Left renal cortex interstitium (tissue), 4 donors: ENCODE measurements at regions not wholly inside any gene's neighbourhood (a gene's known extent, or its start where the extent isn't known, plus 50 kb on each side); places are given as distances from the start of the nearest gene placed in this dataset.
A peak's percentile ranks its signal among the peaks of the same experiment; 100 is the strongest.
"Not testable (repeated sequence)": the region's sequence is repeated elsewhere in the genome, so short reads cannot be mapped to it uniquely, and the experiment has no call there.

ENCODE experiments used
- DNase-seq, 4 donors: peaks; one replicate each; pipeline ENCODE4 v3.0.0-alpha.2; 2013; ENCODE audit warnings: low read depth in 4 of 4, low spot score in 2 of 4, missing footprints in 1 of 4

DNA sequence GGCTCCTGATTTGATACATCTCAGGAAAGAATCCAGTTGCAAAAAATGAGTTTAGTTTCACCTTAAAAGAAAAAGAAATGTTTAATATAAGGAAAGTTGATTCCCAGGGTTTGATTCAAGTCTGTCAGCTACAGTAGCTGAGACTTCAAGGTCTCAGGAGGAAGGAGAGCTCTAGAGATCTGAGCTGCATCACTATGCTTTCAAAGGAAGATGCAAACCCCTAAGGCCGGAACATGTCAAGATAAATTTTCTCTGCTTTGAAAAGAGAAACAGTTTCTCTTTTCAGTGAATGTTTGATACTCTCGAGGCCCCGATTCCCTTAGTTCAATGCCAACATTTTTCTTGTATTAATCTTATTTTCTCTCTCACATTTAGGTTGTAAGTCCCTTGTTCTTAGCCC is 128.6 kb downstream of the RGPD3 start:
- DNase-seq = no peak

DNA sequence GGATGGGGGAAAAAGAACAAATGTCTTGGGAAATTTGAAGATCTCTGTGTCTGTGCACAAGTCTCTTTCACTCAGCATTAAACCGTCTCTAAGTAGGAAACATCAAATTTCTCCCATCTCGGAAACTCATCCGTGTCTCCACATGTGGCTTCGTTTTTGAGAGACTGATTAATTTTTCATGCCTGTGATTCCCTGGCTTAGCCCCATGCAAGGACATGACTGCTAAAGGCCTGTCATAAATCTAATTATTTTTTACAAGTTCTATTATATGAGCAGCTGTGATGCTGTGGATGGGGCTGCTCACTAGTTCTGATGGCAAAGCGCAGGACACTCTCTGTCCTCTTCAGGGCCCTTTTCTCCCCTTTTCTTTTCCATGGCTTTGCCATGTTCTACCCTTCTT is 129.1 kb downstream of the RGPD3 start:
- no peak for DNase-seq

DNA sequence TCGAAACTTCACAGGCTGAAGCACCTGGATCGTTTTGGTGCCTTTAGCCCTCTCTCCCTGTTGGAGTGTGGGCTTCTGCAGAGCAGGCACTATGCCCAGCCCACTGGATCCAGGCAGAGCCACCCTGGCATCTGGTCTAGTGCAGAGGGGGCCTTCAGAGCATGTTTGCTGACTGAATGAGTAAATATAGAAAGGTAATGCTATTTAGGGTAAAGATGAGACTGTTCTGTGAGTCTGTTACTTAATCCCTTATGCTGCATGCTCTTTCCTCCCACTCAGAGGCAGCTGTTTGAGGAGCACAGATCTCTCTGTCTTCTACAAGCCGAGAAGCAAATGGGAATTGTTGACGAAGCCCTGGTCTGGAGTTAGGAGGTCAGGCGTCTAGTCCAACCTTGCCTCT is 130.2 kb downstream of the RGPD3 start:
- DNase-seq = no peak

DNA sequence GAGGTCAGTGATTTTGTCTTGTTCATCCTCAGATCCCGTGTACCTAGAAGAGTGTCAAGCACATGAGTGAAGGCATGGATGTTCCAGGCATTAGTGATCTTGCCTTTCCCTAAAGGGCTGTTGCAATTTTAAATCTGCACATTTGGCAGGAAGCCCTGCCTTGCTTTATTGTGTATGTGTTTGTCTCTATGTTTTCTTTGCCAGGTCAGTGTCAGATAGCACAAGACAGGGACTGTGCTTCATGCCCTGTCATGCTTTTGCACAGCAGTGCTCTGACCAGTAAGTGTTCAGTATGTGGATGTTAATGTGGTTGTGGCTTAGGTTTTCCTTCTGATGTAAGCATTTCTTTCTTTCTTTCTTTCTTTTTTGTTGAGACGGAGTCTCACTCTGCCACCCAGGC is 131.5 kb downstream of the RGPD3 start:
- no peak for DNase-seq

DNA sequence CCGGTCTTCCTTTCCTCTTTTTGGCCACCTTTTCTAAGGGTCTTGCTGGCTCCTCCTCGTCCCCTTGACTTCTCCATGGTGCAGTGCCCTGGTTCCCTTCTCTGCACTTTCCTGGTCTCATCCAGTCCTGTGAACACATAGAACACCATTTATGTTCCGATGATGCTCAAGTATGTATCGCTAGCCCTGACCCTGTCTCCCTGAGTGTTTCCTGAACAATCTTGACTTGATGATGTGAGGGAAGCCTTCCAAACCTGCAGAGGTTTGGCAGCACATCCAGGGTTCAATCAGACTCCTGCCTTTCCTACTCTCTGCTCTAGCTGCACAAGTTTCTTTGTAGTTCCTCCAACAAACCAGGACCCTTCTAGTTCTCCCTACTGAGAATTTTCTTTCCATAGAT is 132.1 kb downstream of the RGPD3 start:
- no peak for DNase-seq

DNA sequence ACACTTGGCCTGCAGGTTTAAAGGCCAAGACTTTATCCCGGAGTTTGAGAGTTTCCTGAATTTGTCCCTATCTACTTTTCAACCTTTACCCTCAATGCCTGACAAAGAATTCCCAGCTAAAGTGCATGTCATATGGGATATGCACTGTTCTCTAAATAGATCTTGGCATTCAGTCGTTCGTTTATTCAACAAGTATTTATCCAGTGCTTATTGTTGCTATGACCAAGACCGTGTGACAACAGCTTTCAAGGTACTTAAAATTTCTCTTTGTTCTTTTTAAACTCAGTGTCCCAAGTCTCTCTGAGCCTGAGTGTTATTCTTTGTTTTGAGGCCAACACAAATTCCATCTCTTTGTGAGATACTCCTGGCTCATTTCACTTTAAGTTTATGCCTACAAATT is 133.4 kb downstream of the RGPD3 start:
- no peak for DNase-seq

DNA sequence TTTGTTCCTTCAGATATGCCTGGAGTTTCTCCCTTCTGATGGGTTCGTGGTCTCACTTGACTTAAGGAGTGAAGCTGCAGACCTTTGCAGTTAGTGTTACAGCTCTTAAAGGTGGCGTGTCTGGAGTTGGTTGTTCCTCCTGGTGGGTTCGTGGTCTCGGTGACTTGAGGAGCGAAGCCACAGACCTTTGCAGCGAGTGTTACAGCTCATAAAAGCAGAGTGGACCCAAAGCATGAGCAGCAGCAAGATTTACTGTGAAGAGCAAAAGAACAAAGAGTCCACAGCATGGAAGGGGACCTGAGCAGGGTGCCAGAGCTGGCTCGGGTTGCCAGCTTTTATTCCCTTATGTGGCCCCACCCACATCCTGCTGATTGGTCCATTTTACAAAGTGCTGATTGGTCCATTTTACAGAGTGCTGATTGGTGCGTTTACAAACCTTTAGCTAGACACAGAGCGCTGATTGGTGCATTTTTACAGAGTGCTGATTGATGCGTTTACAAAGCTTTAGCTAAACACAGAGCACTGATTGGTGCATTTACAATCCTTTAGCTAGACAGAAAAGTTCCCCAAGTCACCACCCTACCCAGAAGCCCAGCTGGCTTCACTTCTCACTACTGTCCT is 134.8 kb downstream of the RGPD3 start:
- DNase-seq = not testable (repeated sequence)

DNA sequence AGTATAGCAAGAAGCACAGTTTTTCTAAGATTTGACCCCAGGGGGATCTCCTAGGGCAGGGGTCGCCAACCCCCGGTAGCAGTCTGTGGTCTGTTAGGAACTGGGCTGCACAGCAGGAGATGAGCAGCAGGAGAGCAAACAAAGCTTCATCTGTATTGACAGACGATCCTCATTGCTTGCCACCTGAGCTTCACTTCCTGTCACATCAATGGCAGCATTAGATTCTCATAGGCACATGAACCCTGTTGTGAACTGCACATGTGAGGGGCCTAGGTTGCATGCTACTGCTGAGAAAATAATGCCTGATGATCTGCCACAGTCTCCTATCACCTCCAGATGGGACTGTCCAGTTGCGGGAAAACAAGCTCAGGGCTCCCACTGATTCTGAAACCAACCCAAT is 136.2 kb downstream of the RGPD3 start:
- no peak for DNase-seq

DNA sequence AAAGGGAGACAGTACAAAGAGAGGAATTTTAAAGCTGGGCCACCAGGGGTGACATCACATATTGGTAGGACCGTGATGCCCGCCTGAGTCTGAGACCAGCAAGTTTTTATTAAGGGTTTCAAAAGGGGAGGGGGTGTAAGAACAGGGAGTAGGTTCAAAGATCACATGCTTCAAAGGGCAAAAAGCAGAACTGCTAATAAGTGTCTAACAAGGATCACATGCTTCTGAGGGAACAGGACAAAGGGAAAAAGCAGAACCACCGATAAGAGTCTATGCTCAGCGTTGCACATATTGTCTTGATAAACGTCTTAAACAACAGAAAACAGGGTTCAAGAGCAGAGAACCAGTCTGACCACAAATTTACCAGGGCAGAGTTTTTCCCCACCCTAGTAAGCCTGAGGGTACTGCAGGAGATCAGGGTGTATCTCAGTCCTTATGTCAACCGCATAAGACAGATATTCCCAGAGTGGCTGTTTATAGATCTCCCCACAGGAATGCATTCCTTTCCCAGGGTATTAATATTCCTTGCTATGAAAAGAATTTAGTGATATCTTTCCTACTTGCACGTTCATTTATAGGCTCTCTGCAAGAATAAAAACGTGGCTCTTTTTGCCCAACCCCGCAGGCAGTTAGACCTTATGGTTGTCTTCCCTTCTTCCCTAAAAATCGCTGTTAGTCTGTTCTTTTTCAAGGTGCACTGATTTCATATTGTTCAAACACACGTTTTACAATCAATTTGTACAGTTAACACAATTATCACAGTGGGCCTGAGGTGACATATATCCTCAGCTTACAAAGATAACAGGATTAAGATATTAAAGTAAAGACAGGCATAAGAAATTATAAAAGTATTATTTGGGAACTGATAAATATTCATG is 136.5 kb upstream of the UXS1 start:
- DNase-seq = not testable (repeated sequence)

DNA sequence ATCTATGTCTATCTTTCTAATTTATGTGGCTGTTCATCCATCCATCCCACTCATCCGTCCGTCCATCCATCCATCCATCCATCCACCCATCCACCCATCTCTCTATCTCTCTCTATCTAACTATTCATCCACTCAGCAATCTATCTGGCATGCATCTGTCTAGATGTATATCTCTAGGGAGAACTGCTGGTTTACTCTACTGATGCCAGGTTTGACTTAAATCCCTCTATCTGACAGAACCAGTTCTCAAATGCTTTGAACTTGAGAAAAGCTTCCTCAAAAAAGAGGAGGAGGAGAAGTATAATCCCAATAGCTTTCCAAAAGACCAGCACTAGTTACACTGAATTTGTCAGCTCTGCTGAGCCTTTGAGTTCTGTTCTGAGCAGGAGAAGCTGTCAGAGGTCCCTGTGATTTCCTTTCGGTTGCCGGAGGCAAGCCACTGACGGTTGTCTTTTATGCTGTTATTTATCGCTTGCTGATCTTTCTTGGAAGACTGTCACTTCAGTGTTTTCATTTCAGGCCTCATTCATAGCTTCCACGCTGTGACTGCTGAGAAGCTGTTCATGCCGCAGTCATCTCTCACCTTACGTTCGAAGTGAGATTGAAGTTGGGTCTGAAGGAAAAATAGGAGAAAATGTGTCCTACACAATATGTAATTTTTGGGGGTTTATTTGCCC is 129.4 kb upstream of the UXS1 start:
- DNase-seq = no peak

DNA sequence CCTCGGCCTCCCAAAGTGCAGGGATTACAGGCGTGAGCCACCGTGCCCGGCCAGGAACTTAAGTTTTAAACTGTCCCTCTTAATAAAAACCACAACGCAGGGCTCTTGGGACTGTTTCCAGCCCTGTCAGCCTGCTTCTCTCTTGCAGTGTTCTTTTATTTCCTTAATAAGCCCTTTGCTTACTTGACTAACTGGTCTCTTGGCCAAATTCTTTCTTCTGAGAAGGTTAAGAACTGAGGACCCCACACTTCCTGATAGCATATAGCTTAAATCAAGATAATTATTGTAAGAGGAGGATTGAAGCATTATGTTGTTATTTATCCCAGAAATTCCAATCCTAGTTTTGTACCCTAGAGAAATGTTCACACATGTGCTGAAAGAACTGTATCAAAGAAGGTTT is 128.2 kb upstream of the UXS1 start:
- DNase-seq = peak in 3 of 4 donors; percentile 47 to 56 (median 55)

DNA sequence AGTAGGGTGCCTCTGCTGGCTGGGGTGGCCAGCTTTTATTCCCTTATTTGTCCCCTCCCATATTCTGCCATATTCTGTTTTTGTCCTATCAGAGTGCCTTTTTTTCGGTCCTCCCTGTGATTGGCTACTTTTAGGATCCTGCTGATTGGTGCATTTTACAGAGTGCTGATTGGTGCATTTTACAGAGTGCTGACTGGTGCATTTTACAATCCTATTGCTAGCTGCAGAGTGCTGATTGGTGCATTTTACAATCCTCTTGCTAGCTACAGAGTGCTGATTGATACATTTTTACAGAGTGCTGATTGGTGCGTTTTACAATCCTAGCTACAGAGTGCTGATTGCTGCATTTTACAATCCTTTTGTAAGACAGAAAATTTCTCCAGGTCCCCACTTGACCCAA is 126.3 kb upstream of the UXS1 start:
- DNase-seq = not testable (repeated sequence)

DNA sequence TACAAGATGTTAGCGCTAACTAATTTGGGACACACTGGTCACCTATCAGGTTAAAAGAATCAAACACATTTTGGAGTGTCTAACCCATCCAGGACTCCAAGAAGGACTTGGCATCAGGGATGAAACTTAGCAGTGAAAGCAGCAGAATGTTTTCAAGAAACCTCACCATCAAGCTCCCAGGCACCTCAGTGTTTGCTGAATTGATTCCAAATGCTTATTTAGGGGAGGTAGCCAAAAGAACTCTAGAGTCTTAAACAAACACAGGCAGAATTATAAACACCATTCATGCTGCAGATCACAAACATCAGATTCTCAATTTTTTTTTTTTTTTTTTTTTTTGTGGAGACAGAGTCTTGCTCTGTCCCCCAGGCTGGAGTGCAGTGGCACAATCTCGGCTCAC is 122.8 kb upstream of the UXS1 start:
- no peak for DNase-seq

DNA sequence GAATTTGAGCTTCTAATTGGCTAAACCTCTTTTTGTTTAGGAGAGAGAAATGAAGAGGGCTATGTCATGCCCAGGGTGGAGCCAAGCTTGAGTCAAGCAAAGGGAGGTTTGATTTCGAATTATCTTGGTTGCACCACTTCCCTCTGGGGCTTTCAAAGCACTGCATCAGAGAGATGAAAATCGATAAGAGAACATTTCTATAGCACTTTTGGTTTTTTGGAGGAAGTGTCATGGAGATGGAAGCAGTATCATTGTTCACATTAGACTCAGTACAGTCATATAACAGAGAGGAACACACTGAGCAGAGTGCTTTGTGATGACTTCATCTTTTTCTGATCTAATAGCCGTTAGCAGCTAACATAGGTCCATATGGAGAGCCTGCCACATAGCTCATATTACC is 120.3 kb upstream of the UXS1 start:
- no peak for DNase-seq

DNA sequence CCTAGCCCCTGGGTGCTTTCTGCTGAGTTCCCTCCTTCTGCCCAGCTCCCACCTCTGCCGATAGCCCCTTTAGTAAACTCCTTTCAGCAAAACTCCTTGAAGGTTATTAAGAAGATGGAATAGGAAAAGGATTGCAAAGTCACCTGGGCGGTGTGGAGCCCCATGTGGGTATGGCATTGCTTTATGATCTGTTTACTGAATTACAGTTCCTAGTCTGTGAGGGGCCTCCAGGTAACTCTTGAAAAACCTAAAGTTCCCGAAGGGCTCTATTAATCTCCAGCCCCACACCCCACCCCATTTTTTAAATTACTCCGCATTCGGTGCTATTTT is 116.9 kb upstream of the UXS1 start:
- DNase-seq = no peak

DNA sequence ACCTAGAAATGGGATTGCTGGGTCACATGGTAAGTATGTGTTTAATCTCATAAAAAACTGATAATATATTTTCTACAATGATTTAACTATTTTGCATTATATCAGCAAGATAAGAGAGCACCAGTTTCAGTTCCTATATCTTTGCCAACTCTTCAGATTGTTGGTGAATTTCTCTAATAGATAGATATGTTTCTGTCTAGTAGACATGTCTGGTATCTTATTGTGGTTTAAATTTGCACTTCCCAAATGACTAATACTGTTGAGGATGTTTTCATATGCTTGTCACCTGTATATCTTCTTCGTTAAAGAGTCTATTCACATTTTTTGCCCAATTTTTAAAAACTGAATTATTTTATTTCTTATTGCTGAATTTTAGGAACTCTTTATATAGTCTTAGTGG is 113.8 kb upstream of the UXS1 start:
- no peak for DNase-seq

DNA sequence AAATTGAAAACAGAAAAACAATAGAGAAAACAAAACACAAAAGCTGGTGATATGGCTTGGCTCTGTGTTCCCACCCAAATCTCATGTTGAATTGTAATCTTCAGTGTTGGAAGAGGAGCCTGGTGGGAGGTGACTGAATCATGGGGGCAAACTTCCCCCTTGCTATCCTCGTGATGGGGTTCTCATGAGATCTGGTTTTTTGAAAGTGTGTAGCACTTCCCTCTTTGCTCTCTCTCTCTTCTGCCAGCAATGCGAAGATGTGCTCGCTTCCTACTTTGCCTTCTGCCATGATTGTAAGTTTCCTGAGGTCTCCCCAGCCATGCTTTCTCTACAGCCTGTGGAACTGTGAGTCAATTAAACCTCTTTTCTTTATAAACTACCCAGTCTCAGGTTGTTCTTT is 112.3 kb upstream of the UXS1 start:
- DNase-seq = no peak

DNA sequence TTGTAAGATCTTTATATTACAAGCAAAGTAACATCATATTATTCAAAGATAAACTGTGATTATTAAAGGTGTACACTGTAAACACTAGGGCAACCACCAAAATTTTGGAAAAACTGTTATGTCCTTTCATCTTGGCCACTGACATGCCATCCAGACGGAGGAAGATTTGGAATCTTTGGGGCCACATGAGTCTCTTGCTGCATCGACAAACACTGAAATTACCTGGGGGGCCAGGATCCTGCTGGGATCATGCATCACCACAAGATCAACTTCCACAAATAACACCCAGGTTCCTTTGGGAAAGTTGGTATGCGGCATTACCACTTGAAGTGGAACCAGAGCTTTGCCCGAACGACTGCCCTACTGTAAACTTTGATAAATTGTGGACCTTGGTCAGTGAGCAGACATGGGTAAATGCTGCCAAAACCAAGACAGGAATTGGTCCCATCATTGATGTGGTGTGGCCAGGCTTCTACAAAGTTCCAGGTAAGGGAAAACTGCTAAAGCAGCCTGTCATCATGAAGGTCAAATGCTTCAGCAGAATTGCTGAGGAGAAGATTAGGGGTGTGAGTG is 110.6 kb upstream of the UXS1 start:
- no peak for DNase-seq

DNA sequence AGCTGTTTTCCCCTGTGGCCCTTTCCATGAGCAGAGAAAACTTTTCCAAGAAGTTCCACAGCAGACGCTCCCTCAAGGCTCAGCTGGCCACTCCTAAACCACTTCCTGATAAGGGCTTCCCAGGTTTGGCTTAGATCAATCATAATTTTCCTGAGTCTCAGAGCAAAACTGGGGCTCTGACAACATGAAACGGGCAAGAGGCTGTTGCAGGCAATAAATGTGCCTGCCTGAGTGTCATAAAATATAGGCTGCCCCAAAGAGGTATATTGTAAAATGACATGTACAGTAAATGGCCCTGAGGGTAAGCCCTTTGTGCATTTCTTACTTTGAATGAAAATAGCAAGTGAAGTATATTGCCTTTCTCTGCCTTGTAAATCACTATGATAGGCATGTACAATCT is 105.6 kb upstream of the UXS1 start:
- no peak for DNase-seq

DNA sequence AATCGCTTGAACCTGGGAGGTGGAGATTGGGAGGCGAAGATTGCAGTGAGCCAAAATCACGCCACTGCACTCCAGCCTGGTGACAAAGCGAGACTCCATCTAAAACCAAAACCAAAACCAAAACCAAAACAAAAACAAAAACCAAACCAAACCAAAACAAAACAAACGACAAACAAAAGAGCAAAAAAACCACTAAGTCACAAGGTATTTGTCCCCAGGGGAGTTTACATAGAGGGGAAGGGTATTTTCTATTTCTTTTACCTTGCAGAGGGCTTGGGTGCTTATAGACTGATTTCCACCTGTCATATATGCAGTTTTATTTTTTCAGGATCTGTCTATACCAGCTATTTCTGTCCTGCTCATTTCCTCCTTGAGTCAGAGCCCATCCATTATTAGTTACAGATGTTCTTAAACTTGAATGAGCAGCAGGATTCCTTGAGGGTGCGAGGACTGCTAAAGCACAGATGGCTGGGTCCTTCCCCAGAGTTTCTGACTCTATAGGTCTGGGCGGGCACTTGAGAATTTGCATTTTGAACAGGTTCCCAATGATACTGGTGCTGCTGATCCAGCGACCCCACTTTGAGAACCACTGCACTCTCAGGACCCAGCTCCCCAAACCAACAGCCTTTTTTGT is 102.2 kb upstream of the UXS1 start:
- no peak for DNase-seq

DNA sequence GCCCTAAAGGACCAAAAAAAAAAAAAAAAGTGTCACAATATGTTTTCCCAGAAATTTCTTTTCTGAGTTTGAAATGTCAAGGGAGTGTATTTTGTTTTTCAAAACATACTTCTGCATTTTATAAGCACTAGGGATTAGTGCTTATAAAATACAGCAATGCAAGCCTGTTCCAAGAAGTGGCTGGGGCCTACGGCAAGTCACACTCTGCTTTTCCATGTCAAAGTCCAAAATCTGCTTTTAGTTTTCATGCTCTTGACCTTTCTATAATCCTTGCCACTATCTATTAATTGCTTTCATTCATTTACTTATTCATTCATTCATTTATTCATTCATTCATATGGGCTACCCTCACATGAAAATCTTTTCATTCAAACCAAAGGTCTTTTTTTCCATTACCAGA is 100.1 kb upstream of the UXS1 start:
- DNase-seq = no peak
